ENCODE measurements at regions not wholly inside any gene's neighbourhood (a gene's known extent, or its start where the extent isn't known, plus 50 kb on each side); places are given as distances from the start of the nearest gene placed in this dataset.

DNA sequence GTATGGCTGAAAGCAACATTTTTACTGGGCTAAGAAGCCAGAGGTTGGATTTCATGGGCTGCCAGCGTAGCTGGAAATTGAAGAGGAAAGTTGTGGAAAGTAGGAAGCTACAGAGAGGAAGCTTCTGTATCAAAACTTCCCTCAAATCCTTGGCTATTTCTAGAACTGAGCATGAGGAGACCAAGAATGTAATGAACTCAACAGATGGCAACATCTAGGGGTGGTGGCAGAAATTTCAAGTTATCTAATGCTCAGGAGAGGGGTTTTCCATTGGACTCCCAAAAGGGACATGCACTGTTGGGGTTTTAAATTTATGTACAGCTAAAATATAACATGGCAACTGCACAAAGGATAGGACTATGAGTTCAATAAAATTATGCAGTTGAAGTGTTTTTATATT, 151.3 kb downstream of the DHRS2 start:
- peaks cover 7 to 85% of the 10 kb centered on the region in 2 experiments; a peak in 3 of 5 replicates for H3K9me3 Mint-ChIP-seq
- H3K27ac ChIP-seq (ENCODE audit: insufficient read length, low read depth, low read length): no peak overlapping the region
- no peak overlapping the region for H4K5ac ChIP-seq (ENCODE audit: insufficient read length, low read depth, low read length)
- no peaks in the 10 kb centered on the region for H3K4me1 ChIP-seq (ENCODE audit: insufficient read depth, low read length)
- H2BK5ac ChIP-seq (ENCODE audit: insufficient read length, low read length): no peak overlapping the region
- no peak overlapping the region for H3K9ac ChIP-seq (ENCODE audit: extremely low read depth, insufficient read length, low read length)
- no peaks in the 10 kb centered on the region for H3K79me1 ChIP-seq (ENCODE audit: insufficient read depth, low read depth, low read length, poor library complexity, severe bottlenecking)
- no peak overlapping the region for H2AFZ ChIP-seq (ENCODE audit: low read length)
- H3K14ac ChIP-seq (ENCODE audit: insufficient read depth, low read length): no peak overlapping the region
- H4K91ac ChIP-seq (ENCODE audit: insufficient read length, low read depth, low read length): no peak overlapping the region
- no peaks in the 10 kb centered on the region for H3K79me2 ChIP-seq (ENCODE audit: insufficient read depth, low read length)
- no peaks in the 10 kb centered on the region for H3K4me1 Mint-ChIP-seq
- TF ChIP-seq, protein P1, sequence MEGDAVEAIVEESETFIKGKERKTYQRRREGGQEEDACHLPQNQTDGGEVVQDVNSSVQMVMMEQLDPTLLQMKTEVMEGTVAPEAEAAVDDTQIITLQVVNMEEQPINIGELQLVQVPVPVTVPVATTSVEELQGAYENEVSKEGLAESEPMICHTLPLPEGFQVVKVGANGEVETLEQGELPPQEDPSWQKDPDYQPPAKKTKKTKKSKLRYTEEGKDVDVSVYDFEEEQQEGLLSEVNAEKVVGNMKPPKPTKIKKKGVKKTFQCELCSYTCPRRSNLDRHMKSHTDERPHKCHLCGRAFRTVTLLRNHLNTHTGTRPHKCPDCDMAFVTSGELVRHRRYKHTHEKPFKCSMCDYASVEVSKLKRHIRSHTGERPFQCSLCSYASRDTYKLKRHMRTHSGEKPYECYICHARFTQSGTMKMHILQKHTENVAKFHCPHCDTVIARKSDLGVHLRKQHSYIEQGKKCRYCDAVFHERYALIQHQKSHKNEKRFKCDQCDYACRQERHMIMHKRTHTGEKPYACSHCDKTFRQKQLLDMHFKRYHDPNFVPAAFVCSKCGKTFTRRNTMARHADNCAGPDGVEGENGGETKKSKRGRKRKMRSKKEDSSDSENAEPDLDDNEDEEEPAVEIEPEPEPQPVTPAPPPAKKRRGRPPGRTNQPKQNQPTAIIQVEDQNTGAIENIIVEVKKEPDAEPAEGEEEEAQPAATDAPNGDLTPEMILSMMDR (conservative IDR thresholded peaks at IDR 0.05): no peak
- no peak overlapping the region for H4K8ac ChIP-seq (replicated peaks; ENCODE audit: insufficient read length, low read depth, low read length)
- WGBS (ENCODE audit: extremely low coverage, insufficient read length, low lambda C conversion rate): no CpG with 5 or more reads among the region's 1 CpG
- H3T11ph ChIP-seq (ENCODE audit: low read length): no peak overlapping the region
- H2BK15ac ChIP-seq (ENCODE audit: low read depth, low read length): no peak overlapping the region
- no peaks in the 10 kb centered on the region for H3K23me2 ChIP-seq (ENCODE audit: insufficient read length, low read depth, low read length, poor library complexity, severe bottlenecking)
- H3K23ac ChIP-seq (ENCODE audit: insufficient read length, low read depth, low read length): no peak overlapping the region
- no peak overlapping the region for H2BK12ac ChIP-seq (ENCODE audit: insufficient read length, low read depth, low read length)
- no peak overlapping the region for H2BK20ac ChIP-seq (ENCODE audit: low read depth, low read length, poor library complexity, severe bottlenecking)
- H3K18ac ChIP-seq (ENCODE audit: insufficient read length, low read depth, low read length): no peak overlapping the region
- no peak overlapping the region for H3K4me2 ChIP-seq (ENCODE audit: insufficient read depth, insufficient read length, low read length)
- DNase-seq: no peak
- H3K4me3 Mint-ChIP-seq: no peak overlapping the region
- no peaks in the 10 kb centered on the region for H3K27me3 ChIP-seq (ENCODE audit: insufficient read depth, low read length)
- peaks cover 3% of the 10 kb centered on the region; the same call in 1 of the 2 replicates for H3K27me3 Mint-ChIP-seq (ENCODE audit: low read depth)
- H2AK5ac ChIP-seq (ENCODE audit: insufficient read length, low read length): no peak overlapping the region
- H3K4ac ChIP-seq (ENCODE audit: low read depth, low read length): no peak overlapping the region
- peaks cover 0 to 26% (median 0%) of the 10 kb centered on the region in 3 experiments; a peak in 3 of 7 replicates for H3K36me3 Mint-ChIP-seq (ENCODE audit: insufficient read depth in 1 of 3, low read depth in 3 of 3)
- no peaks in the 10 kb centered on the region for H4K20me1 ChIP-seq (ENCODE audit: control insufficient read depth, insufficient read depth, insufficient read length)
- peaks cover 12% of the 10 kb centered on the region for H3K9me3 ChIP-seq (ENCODE audit: control insufficient read depth, low read depth, low read length)
- H3K27ac Mint-ChIP-seq: no peak overlapping the region
- no peak overlapping the region for H2BK120ac ChIP-seq (ENCODE audit: low read depth, low read length, poor library complexity, severe bottlenecking)
- H3K56ac ChIP-seq (ENCODE audit: insufficient read length, low read depth, low read length): no peak overlapping the region
